Effector memory CD4-positive, alpha-beta T cell (primary cell): ENCODE measurements at regions not wholly inside any gene's neighbourhood (a gene's known extent, or its start where the extent isn't known, plus 50 kb on each side); places are given as distances from the start of the nearest gene placed in this dataset.

ENCODE experiments used
- DNase-seq, 3 donors: peaks; one replicate each; pipeline ENCODE4 v3.0.0-alpha.2; 2020
- H3K27ac ChIP-seq: 2 replicates; pipeline ENCODE4 v1.7.0; 2013; ENCODE audit warnings: mild to moderate bottlenecking, low read length, moderate library complexity; ENCODE audit not compliant: insufficient read depth, poor library complexity, severe bottlenecking
- H3K27me3 ChIP-seq: replicated peaks from 2 replicates; pipeline ENCODE4 v1.7.0; 2013; ENCODE audit warnings: mild to moderate bottlenecking, low read length; ENCODE audit not compliant: insufficient read depth, control insufficient read depth, poor library complexity, severe bottlenecking
- H3K36me3 ChIP-seq: 2 replicates; pipeline ENCODE4 v1.7.0; 2013; ENCODE audit warnings: mild to moderate bottlenecking, low read length, moderate library complexity; ENCODE audit not compliant: control insufficient read depth, insufficient read depth
- H3K4me1 ChIP-seq: 2 replicates; pipeline ENCODE4 v1.7.0; 2013; ENCODE audit warnings: low read length, mild to moderate bottlenecking; ENCODE audit not compliant: control insufficient read depth, insufficient read depth, poor library complexity, severe bottlenecking
- H3K4me3 ChIP-seq: 2 replicates; pipeline ENCODE4 v1.7.0; 2013; ENCODE audit warnings: low read length, low read depth, mild to moderate bottlenecking; ENCODE audit not compliant: insufficient read depth, poor library complexity, severe bottlenecking
- H3K9me3 ChIP-seq: 2 replicates; pipeline ENCODE4 v1.7.0; 2013; ENCODE audit warnings: mild to moderate bottlenecking, low read length, moderate library complexity; ENCODE audit not compliant: control insufficient read depth

- no peaks in the 10 kb centered on the region for H3K4me1 ChIP-seq
- no peaks in the 10 kb centered on the region for H3K9me3 ChIP-seq
- H3K27ac ChIP-seq, result no peak overlapping the region
- H3K4me3 ChIP-seq, result no peak overlapping the region
- DNase-seq, result no peak
- no peaks in the 10 kb centered on the region for H3K36me3 ChIP-seq
- H3K27me3 ChIP-seq, result no peaks in the 10 kb centered on the region
Measured at GRCh38 chr2:16259010-16259409, 318.7 kb downstream of the MYCN start.

- DNase-seq, result no peak
- Histone ChIP-seq H3K27ac (no peak overlapping the region), H3K4me1 (no peaks in the 10 kb centered on the region)
Measured at GRCh38 chr2:16258350-16258749, 318.0 kb downstream of the MYCN start.

GRCh38 chr2:16257322-16258028 is 317.1 kb downstream of the MYCN start:
- Histone ChIP-seq H3K36me3 (no peaks in the 10 kb centered on the region), H3K4me3 (no peak overlapping the region), H3K9me3 (no peaks in the 10 kb centered on the region), H3K27me3 (no peaks in the 10 kb centered on the region), H3K27ac (no peak overlapping the region), H3K4me1 (no peaks in the 10 kb centered on the region)
- DNase-seq, result no peak

More at GRCh38 chr2:16258350-16258749, 318.0 kb downstream of the MYCN start:
- Histone ChIP-seq H3K36me3 (no peaks in the 10 kb centered on the region), H3K27me3 (no peaks in the 10 kb centered on the region), H3K9me3 (no peaks in the 10 kb centered on the region), H3K4me3 (no peak overlapping the region)

- Histone ChIP-seq H3K9me3 (no peaks in the 10 kb centered on the region), H3K27ac (no peak overlapping the region), H3K27me3 (no peaks in the 10 kb centered on the region), H3K4me1 (no peaks in the 10 kb centered on the region), H3K4me3 (no peak overlapping the region), H3K36me3 (no peaks in the 10 kb centered on the region)
- no peak for DNase-seq
Measured at GRCh38 chr2:16256601-16257321, 316.4 kb downstream of the MYCN start.

- Histone ChIP-seq H3K27me3 (no peaks in the 10 kb centered on the region), H3K36me3 (no peaks in the 10 kb centered on the region), H3K9me3 (no peaks in the 10 kb centered on the region), H3K4me3 (no peak overlapping the region), H3K27ac (no peak overlapping the region), H3K4me1 (no peaks in the 10 kb centered on the region)
- DNase-seq, result no peak
Measured at GRCh38 chr2:16255120-16255519, 314.8 kb downstream of the MYCN start.

GRCh38 chr2:16254356-16254965 is 314.1 kb downstream of the MYCN start:
- no peaks in the 10 kb centered on the region for H3K27me3 ChIP-seq
- H3K9me3 ChIP-seq, result no peaks in the 10 kb centered on the region
- no peak for DNase-seq
- no peak overlapping the region for H3K4me3 ChIP-seq
- H3K36me3 ChIP-seq, result no peaks in the 10 kb centered on the region
- H3K4me1 ChIP-seq, result no peaks in the 10 kb centered on the region
- no peak overlapping the region for H3K27ac ChIP-seq

- no peaks in the 10 kb centered on the region for H3K9me3 ChIP-seq
- no peaks in the 10 kb centered on the region for H3K4me1 ChIP-seq
- H3K4me3 ChIP-seq, result no peak overlapping the region
- no peaks in the 10 kb centered on the region for H3K36me3 ChIP-seq
- H3K27ac ChIP-seq, result no peak overlapping the region
- H3K27me3 ChIP-seq, result no peaks in the 10 kb centered on the region
- no peak for DNase-seq
Measured at GRCh38 chr2:16253291-16253690, 312.9 kb downstream of the MYCN start.

GRCh38 chr2:16252891-16253290 is 312.5 kb downstream of the MYCN start:
- H3K4me1 ChIP-seq, result no peaks in the 10 kb centered on the region
- no peaks in the 10 kb centered on the region for H3K36me3 ChIP-seq
- no peak overlapping the region for H3K27ac ChIP-seq
- no peaks in the 10 kb centered on the region for H3K27me3 ChIP-seq
- DNase-seq, result no peak
- no peak overlapping the region for H3K4me3 ChIP-seq
- H3K9me3 ChIP-seq, result no peaks in the 10 kb centered on the region

GRCh38 chr2:16252251-16252650 is 311.9 kb downstream of the MYCN start:
- no peaks in the 10 kb centered on the region for H3K4me1 ChIP-seq
- no peak for DNase-seq
- no peaks in the 10 kb centered on the region for H3K36me3 ChIP-seq
- no peaks in the 10 kb centered on the region for H3K9me3 ChIP-seq
- no peaks in the 10 kb centered on the region for H3K27me3 ChIP-seq
- no peak overlapping the region for H3K4me3 ChIP-seq
- H3K27ac ChIP-seq, result no peak overlapping the region
